Astrocyte (in vitro differentiated cells and primary cell): ENCODE measurements at regions not wholly inside any gene's neighbourhood (a gene's known extent, or its start where the extent isn't known, plus 50 kb on each side); places are given as distances from the start of the nearest gene placed in this dataset.

Experiments used
- DNase-seq: peaks from one replicate; pipeline ENCODE4 v3.0.0-alpha.2; 2010; ENCODE audit warnings: low read depth
- FAIRE-seq: peaks from 2 replicates; lab custom pipeline; 2011; peaks lifted over from hg19 to GRCh38; lab: Jason Lieb, UNC
- H2AFZ ChIP-seq: 2 replicates; pipeline ENCODE4 v1.6.0; 2012; ENCODE audit warnings: low read depth, low read length, inconsistent platforms
- H3K27ac ChIP-seq: 2 replicates; pipeline ENCODE4 v1.5.1; 2011; ENCODE audit warnings: low read depth, low read length, inconsistent platforms
- H3K27me3 ChIP-seq: 2 replicates; pipeline ENCODE4 v1.6.0; 2011; ENCODE audit warnings: low read length, inconsistent platforms; ENCODE audit not compliant: insufficient read depth
- H3K36me3 ChIP-seq: 2 replicates; pipeline ENCODE4 v1.5.1; 2011; ENCODE audit warnings: low read length, inconsistent platforms; ENCODE audit not compliant: insufficient read depth
- H3K4me1 ChIP-seq: 2 replicates; pipeline ENCODE4 v1.5.1; 2011; ENCODE audit warnings: low read length, inconsistent platforms; ENCODE audit not compliant: insufficient read depth
- H3K4me2 ChIP-seq: 2 replicates; pipeline ENCODE4 v1.6.0; 2012; ENCODE audit warnings: low read length, inconsistent platforms
- H3K4me3 ChIP-seq: 2 replicates; pipeline ENCODE4 v1.5.1; 2011; ENCODE audit warnings: low read depth, mild to moderate bottlenecking, low read length, inconsistent platforms; ENCODE audit not compliant: insufficient read depth
- H3K79me2 ChIP-seq: 2 replicates; pipeline ENCODE4 v1.6.0; 2012; ENCODE audit warnings: mild to moderate bottlenecking, low read length, inconsistent platforms; ENCODE audit not compliant: insufficient read depth
- H3K9ac ChIP-seq: 2 replicates; pipeline ENCODE4 v1.6.0; 2012; ENCODE audit warnings: mild to moderate bottlenecking, low read length, inconsistent platforms
- H3K9me3 ChIP-seq: 2 replicates; pipeline ENCODE4 v1.5.1; 2012; ENCODE audit warnings: low read depth, mild to moderate bottlenecking, low read length, inconsistent platforms; ENCODE audit not compliant: insufficient read depth
- H4K20me1 ChIP-seq: 2 replicates; pipeline ENCODE4 v1.6.0; 2012; ENCODE audit warnings: low read length, inconsistent platforms; ENCODE audit not compliant: insufficient read depth
- H3K27ac Mint-ChIP-seq: one replicate; pipeline ENCODE4 v1.8.0; 2021; ENCODE audit warnings: mild to moderate bottlenecking, mixed read lengths; ENCODE audit not compliant: unreplicated experiment
- H3K27me3 Mint-ChIP-seq: one replicate; pipeline ENCODE4 v1.8.0; 2021; ENCODE audit warnings: low read depth, mixed read lengths; ENCODE audit not compliant: unreplicated experiment
- H3K36me3 Mint-ChIP-seq: one replicate; pipeline ENCODE4 v1.8.0; 2021; ENCODE audit warnings: low read depth, mixed read lengths; ENCODE audit not compliant: unreplicated experiment
- H3K4me1 Mint-ChIP-seq: one replicate; pipeline ENCODE4 v1.8.0; 2021; ENCODE audit warnings: low read depth, mixed read lengths; ENCODE audit not compliant: unreplicated experiment
- H3K4me3 Mint-ChIP-seq: one replicate; pipeline ENCODE4 v1.8.0; 2021; ENCODE audit warnings: mild to moderate bottlenecking, moderate library complexity, mixed read lengths; ENCODE audit not compliant: unreplicated experiment
- H3K9me3 Mint-ChIP-seq: one replicate; pipeline ENCODE4 v1.8.0; 2021; ENCODE audit warnings: mild to moderate bottlenecking, mixed read lengths; ENCODE audit not compliant: unreplicated experiment
- CTCF ChIP-seq: IDR thresholded peaks from 2 replicates; pipeline ENCODE4 v1.5.1; 2011; ENCODE audit warnings: low read depth, mild to moderate bottlenecking, inconsistent platforms, low read length, moderate library complexity; ENCODE audit not compliant: insufficient read depth
- EZH2 ChIP-seq: IDR thresholded peaks from 2 replicates; pipeline ENCODE4 v1.6.1; 2012; ENCODE audit warnings: mild to moderate bottlenecking, low read length, inconsistent platforms; ENCODE audit not compliant: insufficient read depth

- Histone ChIP-seq H3K36me3 (no peaks in the 10 kb centered on the region), H3K9ac (peak overlapping the region; percentile 71), H3K79me2 (no peaks in the 10 kb centered on the region), H3K4me3 (peak overlapping the region; percentile 11), H3K4me1 (peaks cover 36% of the 10 kb centered on the region), H3K9me3 (no peaks in the 10 kb centered on the region), H4K20me1 (no peaks in the 10 kb centered on the region), H3K27me3 (no peaks in the 10 kb centered on the region), H2AFZ (peak overlapping the region; percentile 20), H3K27ac (peak overlapping the region; percentile 86), H3K4me2 (peak overlapping the region; percentile 82)
- TF ChIP-seq CTCF (no peak), EZH2 (no peak)
- Mint-ChIP-seq H3K9me3 (peaks cover 13% of the 10 kb centered on the region), H3K27ac (peak overlapping the region; percentile 96), H3K4me1 (peaks cover 33% of the 10 kb centered on the region), H3K27me3 (no peaks in the 10 kb centered on the region), H3K36me3 (peaks cover 2% of the 10 kb centered on the region), H3K4me3 (peak overlapping the region; percentile 35)
- DNase-seq = no peak
- FAIRE-seq = no peak
These were observed 640.2 kb downstream of the CCDC171 start for GRCh38 chr9:16193066-16193465.

GRCh38 chr9:16196206-16196605 is 643.4 kb downstream of the CCDC171 start:
- no peak overlapping the region for H2AFZ ChIP-seq
- no peaks in the 10 kb centered on the region for H3K27me3 ChIP-seq
- H3K27ac ChIP-seq = no peak overlapping the region
- H3K9me3 ChIP-seq = no peaks in the 10 kb centered on the region
- FAIRE-seq (peak; percentile 77), DNase-seq (peak; percentile 49)
- no peaks in the 10 kb centered on the region for H3K36me3 Mint-ChIP-seq
- H3K9me3 Mint-ChIP-seq = no peaks in the 10 kb centered on the region
- no peak overlapping the region for H3K27ac Mint-ChIP-seq
- peaks cover 30% of the 10 kb centered on the region for H3K4me1 ChIP-seq
- no peak overlapping the region for H3K4me3 ChIP-seq
- no peaks in the 10 kb centered on the region for H4K20me1 ChIP-seq
- H3K4me1 Mint-ChIP-seq = peaks cover 28% of the 10 kb centered on the region
- H3K4me3 Mint-ChIP-seq = no peak overlapping the region
- H3K9ac ChIP-seq = no peak overlapping the region
- H3K79me2 ChIP-seq = no peaks in the 10 kb centered on the region
- H3K4me2 ChIP-seq = no peak overlapping the region
- H3K36me3 ChIP-seq = no peaks in the 10 kb centered on the region
- no peaks in the 10 kb centered on the region for H3K27me3 Mint-ChIP-seq
- no peak for TF ChIP-seq EZH2

- Mint-ChIP-seq H3K36me3 (no peaks in the 10 kb centered on the region), H3K27ac (no peak overlapping the region), H3K4me1 (peaks cover 26% of the 10 kb centered on the region), H3K27me3 (no peaks in the 10 kb centered on the region), H3K4me3 (no peak overlapping the region), H3K9me3 (no peaks in the 10 kb centered on the region)
- Histone ChIP-seq H3K36me3 (no peaks in the 10 kb centered on the region), H3K79me2 (no peaks in the 10 kb centered on the region), H3K27me3 (no peaks in the 10 kb centered on the region), H3K9ac (no peak overlapping the region), H4K20me1 (no peaks in the 10 kb centered on the region), H3K9me3 (no peaks in the 10 kb centered on the region), H3K27ac (no peak overlapping the region), H3K4me3 (no peak overlapping the region), H3K4me1 (peaks cover 26% of the 10 kb centered on the region), H2AFZ (peak overlapping the region; percentile 39), H3K4me2 (peak overlapping the region; percentile 24)
- TF ChIP-seq CTCF (no peak), EZH2 (no peak)
- no peak for FAIRE-seq
- DNase-seq = peak; percentile 51
These were observed 644.9 kb downstream of the CCDC171 start for GRCh38 chr9:16197578-16198370.
